AG04449 (cell line): ENCODE measurements at regions not wholly inside any gene's neighbourhood (a gene's known extent, or its start where the extent isn't known, plus 50 kb on each side); places are given as distances from the start of the nearest gene placed in this dataset.

ENCODE experiments used
- CTCF ChIA-PET: fragments of 350-600 bp; formaldehyde crosslinking; extraction: SDS; loops from one replicate; lab custom pipeline; 2021; ENCODE audit warnings: antibody characterized with exemption; lab: Yijun Ruan, JAX
- POLR2A ChIA-PET: fragments of 400-600, 350-600 bp; formaldehyde crosslinking; extraction: SDS; loops from one replicate; lab custom pipeline; 2020; ENCODE audit warnings: antibody characterized with exemption, inconsistent platforms; lab: Yijun Ruan, JAX
- DNase-seq: peaks from one replicate; pipeline ENCODE4 v3.0.0-alpha.2; 2010; ENCODE audit warnings: low read depth, low spot score
- H3K4me3 ChIP-seq: 2 replicates; pipeline ENCODE4 v1.5.1; 2011; ENCODE audit warnings: low read depth, mild to moderate bottlenecking, control low read depth, low read length
- TF ChIP-seq, protein P1 (sequence below): IDR thresholded peaks from one replicate; pipeline ENCODE4 v1.5.1; 2011; ENCODE audit warnings: mild to moderate bottlenecking, moderate library complexity, low read length, control low read depth, inconsistent platforms; ENCODE audit not compliant: insufficient read depth; ENCODE audit errors: missing control alignments

DNA sequence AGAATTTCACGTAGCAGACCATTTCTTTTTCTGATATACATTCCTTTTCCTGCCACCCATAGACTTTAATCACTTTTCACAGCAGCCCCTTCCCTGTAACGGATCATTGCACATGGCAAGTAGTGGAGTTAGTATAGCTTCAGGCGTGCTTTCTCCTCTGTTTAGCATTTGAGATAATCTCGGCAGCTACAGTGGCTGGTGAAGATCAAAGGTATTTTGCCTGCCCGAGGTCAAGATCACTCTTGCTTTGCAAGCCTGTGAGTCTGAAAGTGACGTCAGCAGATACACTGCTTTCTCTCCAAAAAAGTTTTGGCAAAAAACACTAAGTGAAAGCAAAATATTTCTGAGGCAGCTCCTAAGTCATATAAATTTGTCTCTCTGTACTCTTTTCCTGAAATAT lies 260.0 kb downstream of the NDFIP2 start:
- TF ChIP-seq, protein P1, sequence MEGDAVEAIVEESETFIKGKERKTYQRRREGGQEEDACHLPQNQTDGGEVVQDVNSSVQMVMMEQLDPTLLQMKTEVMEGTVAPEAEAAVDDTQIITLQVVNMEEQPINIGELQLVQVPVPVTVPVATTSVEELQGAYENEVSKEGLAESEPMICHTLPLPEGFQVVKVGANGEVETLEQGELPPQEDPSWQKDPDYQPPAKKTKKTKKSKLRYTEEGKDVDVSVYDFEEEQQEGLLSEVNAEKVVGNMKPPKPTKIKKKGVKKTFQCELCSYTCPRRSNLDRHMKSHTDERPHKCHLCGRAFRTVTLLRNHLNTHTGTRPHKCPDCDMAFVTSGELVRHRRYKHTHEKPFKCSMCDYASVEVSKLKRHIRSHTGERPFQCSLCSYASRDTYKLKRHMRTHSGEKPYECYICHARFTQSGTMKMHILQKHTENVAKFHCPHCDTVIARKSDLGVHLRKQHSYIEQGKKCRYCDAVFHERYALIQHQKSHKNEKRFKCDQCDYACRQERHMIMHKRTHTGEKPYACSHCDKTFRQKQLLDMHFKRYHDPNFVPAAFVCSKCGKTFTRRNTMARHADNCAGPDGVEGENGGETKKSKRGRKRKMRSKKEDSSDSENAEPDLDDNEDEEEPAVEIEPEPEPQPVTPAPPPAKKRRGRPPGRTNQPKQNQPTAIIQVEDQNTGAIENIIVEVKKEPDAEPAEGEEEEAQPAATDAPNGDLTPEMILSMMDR = no peak
- POLR2A ChIA-PET = interaction anchor here (0.6 kb wide), 1 partner anchor 628 kb away, joined by 3 read pairs; no protein-coding TSS in a partner anchor
- CTCF ChIA-PET = no interaction called here

DNA sequence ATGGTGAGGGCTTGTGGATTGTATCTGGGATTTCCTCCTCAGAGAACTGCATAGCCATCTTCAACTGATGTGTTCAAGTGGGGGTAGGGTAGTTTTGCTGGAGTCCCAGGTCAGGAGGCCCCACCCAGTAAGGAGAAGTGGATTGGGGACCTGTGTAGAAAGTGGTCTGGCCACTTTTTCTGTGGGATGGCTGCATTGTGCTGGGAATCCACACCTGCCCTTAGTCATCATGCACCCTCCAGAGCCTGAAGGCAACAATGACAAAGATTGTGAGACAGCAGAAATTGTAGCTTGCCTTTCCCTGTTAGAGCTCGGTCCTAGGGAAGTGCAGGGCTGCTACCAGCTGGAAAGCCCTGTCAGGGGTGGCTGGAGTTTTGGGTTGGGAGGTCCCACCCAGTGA lies 255.4 kb downstream of the NDFIP2 start:
- DNase-seq = no peak
- H3K4me3 ChIP-seq = no peak overlapping the region
- ChIA-PET POLR2A (no interaction called here), CTCF (no interaction called here)
- TF ChIP-seq, protein P1 = no peak

More for the DNA sequence above, 260.0 kb downstream of the NDFIP2 start:
- no peak for DNase-seq
- no peak overlapping the region for H3K4me3 ChIP-seq

DNA sequence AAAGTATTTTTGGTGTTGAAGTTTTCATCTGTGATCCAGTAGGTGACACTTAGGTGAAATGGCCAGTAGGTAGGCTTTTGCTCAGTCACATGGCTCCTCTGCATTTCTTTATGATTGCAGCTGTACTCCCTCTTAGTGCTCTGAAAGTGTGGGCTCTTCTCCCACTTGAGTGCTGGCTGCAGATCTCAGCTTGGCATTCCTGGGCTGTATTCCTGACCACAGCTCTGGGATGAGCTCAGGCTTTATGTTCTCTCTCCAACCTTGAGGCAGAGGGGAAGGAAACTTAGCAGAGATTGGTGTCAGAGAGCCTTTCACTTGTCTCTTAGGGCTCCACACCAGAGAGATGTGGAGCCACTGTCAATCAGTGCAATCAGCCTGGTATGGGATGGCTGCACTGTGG lies 254.3 kb downstream of the NDFIP2 start:
- TF ChIP-seq, protein P1 = no peak
- no peak for DNase-seq
- ChIA-PET POLR2A (no interaction called here), CTCF (interaction anchor here (3.1 kb wide), 1 partner anchor 608 kb away, joined by 11 read pairs; no protein-coding TSS in a partner anchor)
- H3K4me3 ChIP-seq = no peak overlapping the region

DNA sequence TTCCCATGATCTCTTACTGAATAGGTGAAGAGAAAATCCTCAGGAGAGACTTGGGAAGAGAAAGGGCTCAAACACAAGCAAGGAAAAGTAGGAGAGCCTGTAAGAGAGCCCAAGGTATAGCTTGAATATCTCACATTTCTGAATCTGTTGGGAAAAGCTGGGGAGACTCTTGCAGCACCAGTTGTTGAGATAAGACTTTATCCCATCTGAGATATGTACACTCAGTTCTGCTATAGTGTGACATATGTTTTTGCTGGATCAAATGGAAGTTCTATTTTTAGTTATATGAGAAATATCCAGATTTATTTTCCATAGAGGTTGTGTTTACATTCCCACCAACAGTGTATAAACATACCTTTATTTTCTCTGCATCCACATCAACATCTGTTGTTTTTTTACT lies 246.1 kb downstream of the NDFIP2 start:
- no peak for DNase-seq
- ChIA-PET CTCF (no interaction called here), POLR2A (no interaction called here)
- TF ChIP-seq, protein P1 = no peak
- H3K4me3 ChIP-seq = no peak overlapping the region

DNA sequence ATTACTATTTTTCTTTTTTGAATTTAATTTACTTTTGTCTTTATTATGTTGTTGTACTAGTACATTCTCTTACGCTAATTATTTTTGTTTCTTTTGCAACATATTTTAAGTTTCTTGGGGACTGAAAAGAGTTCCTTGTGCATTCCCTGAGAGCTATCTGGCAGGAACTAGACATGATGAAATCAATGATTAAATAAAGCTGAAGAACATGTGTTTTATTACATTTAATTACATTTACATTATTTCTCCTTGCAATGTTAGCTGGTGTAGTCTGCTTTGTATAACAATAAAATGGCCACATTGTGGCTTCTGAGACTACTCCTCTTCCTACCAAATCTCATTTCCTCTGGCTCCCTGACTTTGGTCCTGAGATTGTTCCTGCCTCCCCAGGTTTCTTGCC lies 244.9 kb downstream of the NDFIP2 start:
- CTCF ChIA-PET = no interaction called here
- POLR2A ChIA-PET = no interaction called here

DNA sequence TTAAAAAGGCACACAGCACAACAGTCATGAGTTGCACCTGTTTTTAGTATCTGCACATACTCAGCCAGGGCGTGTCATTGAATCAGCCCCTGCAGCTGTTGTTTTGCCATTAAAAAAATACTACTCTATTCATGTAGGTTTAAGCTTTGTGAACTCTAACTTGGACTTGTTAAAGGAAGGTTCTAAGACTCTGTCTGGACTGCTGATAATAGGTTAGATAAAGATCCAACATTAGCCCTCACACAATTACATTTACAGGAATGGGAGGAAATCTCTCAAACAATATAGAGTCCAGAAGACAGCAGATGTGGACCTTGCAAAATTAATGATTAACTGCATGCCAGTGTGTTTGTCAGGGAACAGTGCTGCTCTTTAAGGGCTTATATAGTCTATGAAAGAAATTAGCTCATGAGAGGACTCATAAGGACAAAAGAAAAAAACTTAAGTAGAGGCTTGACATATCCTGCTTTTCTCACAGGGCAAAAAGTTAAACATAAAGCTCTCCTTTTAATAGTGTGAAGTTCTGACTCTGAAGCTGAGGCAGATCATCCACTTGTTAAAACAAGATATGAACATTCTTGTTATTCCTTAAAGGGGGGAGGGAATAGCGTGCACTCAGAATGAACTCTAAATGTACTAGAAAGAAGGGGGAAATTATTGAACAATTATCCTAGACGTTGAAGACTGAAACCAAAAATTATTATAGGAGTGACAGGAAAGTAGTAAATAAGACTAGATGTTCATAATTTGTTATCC lies 243.6 kb downstream of the NDFIP2 start:
- ChIA-PET CTCF (no interaction called here), POLR2A (no interaction called here)
- TF ChIP-seq, protein P1 = no peak
- H3K4me3 ChIP-seq = no peak overlapping the region
- no peak for DNase-seq

More for the DNA sequence above, 244.9 kb downstream of the NDFIP2 start:
- TF ChIP-seq, protein P1 = no peak
- DNase-seq = no peak
- no peak overlapping the region for H3K4me3 ChIP-seq
